HepG2 (cell line): ENCODE measurements at regions not wholly inside any gene's neighbourhood (a gene's known extent, or its start where the extent isn't known, plus 50 kb on each side); places are given as distances from the start of the nearest gene placed in this dataset.

ENCODE experiments used
- MYC ChIP-seq: sonication (generic); formaldehyde crosslinking; IDR thresholded peaks from 2 replicates; pipeline ENCODE4 v1.9.0; 2021; ENCODE audit warnings: missing genetic modification reagents, borderline replicate concordance
- TF ChIP-seq, protein P1 (sequence below), 2 experiments: sonication (generic) in 1 of 2; formaldehyde crosslinking in 1 of 2; IDR thresholded peaks; 2 replicates each; pipeline versions ENCODE4 v1.6.1 to v1.9.0; 2014 to 2022; ENCODE audit warnings: antibody characterized with exemption in 1 of 2, borderline replicate concordance in 1 of 2, inconsistent platforms in 1 of 2, low read depth in 1 of 2, missing genetic modification reagents in 1 of 2
- TF ChIP-seq, protein P2 (sequence below): IDR thresholded peaks from 2 replicates; pipeline ENCODE4 v1.6.1; 2012; ENCODE audit warnings: low read length, improper control_type of control experiment

DNA sequence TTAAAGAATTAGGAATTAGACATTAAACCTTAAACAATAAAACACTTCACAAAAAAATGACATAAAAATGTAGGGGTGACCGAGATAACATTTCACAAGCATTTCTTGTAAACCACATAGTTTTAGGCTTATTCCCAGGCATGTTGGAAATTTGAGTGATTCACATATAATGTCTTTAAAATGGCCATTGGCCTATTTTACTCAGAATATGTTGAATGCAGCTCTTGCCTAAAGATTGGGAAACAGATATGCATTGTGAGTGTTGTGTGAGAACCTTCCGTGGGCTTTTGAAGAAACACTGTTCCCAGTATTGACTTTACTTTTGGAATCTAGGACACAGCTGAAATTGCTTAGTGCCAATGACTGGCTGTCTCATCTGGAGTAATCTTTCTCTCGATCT, 79.6 kb downstream of the ARL5B start (continued):
- TF ChIP-seq, protein P1, sequence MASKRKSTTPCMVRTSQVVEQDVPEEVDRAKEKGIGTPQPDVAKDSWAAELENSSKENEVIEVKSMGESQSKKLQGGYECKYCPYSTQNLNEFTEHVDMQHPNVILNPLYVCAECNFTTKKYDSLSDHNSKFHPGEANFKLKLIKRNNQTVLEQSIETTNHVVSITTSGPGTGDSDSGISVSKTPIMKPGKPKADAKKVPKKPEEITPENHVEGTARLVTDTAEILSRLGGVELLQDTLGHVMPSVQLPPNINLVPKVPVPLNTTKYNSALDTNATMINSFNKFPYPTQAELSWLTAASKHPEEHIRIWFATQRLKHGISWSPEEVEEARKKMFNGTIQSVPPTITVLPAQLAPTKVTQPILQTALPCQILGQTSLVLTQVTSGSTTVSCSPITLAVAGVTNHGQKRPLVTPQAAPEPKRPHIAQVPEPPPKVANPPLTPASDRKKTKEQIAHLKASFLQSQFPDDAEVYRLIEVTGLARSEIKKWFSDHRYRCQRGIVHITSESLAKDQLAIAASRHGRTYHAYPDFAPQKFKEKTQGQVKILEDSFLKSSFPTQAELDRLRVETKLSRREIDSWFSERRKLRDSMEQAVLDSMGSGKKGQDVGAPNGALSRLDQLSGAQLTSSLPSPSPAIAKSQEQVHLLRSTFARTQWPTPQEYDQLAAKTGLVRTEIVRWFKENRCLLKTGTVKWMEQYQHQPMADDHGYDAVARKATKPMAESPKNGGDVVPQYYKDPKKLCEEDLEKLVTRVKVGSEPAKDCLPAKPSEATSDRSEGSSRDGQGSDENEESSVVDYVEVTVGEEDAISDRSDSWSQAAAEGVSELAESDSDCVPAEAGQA (IDR thresholded peaks at IDR 0.05; ENCODE audit: low read depth), result no peak
- TF ChIP-seq, protein P1 (CRISPR knock-in tag; IDR thresholded peaks at IDR 0.05; ENCODE audit: borderline replicate concordance), result no peak
- no peak for TF ChIP-seq MYC (CRISPR knock-in tag)
- TF ChIP-seq, protein P2, sequence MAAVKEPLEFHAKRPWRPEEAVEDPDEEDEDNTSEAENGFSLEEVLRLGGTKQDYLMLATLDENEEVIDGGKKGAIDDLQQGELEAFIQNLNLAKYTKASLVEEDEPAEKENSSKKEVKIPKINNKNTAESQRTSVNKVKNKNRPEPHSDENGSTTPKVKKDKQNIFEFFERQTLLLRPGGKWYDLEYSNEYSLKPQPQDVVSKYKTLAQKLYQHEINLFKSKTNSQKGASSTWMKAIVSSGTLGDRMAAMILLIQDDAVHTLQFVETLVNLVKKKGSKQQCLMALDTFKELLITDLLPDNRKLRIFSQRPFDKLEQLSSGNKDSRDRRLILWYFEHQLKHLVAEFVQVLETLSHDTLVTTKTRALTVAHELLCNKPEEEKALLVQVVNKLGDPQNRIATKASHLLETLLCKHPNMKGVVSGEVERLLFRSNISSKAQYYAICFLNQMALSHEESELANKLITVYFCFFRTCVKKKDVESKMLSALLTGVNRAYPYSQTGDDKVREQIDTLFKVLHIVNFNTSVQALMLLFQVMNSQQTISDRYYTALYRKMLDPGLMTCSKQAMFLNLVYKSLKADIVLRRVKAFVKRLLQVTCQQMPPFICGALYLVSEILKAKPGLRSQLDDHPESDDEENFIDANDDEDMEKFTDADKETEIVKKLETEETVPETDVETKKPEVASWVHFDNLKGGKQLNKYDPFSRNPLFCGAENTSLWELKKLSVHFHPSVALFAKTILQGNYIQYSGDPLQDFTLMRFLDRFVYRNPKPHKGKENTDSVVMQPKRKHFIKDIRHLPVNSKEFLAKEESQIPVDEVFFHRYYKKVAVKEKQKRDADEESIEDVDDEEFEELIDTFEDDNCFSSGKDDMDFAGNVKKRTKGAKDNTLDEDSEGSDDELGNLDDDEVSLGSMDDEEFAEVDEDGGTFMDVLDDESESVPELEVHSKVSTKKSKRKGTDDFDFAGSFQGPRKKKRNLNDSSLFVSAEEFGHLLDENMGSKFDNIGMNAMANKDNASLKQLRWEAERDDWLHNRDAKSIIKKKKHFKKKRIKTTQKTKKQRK, result no peak
